HFF-Myc (cell line): ENCODE measurements at regions not wholly inside any gene's neighbourhood (a gene's known extent, or its start where the extent isn't known, plus 50 kb on each side); places are given as distances from the start of the nearest gene placed in this dataset.

ENCODE experiments used
- DNase-seq: peaks from one replicate; pipeline ENCODE4 v3.0.0-alpha.2; 2011; ENCODE audit warnings: low read depth; ENCODE audit errors: extremely low read depth
- H3K4me3 ChIP-seq: replicated peaks from 2 replicates; pipeline ENCODE4 v1.5.1; 2011; ENCODE audit warnings: low read depth, mild to moderate bottlenecking, control low read depth, low read length
- TF ChIP-seq, protein P1 (sequence below): IDR thresholded peaks from 2 replicates; pipeline ENCODE4 v1.5.1; 2012; ENCODE audit warnings: mild to moderate bottlenecking, low read depth, low read length, control low read depth; ENCODE audit errors: missing control alignments

DNA sequence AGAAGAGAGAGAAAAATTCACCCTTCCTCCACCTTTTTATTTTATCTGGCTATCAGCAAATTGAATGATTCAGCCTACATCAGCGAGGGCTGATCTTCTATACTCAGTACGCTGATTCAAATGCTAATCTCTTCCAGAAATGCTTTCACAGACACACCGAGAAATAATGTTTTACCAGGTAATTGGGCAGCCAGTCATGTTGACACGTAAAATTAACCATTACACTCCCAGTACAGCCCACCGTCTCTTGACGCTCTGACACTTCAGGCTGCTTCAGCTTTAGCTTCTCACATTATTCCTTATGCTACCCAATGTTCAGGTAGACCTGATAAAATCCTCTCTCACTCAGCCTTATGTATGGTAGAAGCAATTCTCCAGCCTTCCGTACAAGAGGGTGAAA, 835.2 kb upstream of the PCDH10 start:
- TF ChIP-seq, protein P1, sequence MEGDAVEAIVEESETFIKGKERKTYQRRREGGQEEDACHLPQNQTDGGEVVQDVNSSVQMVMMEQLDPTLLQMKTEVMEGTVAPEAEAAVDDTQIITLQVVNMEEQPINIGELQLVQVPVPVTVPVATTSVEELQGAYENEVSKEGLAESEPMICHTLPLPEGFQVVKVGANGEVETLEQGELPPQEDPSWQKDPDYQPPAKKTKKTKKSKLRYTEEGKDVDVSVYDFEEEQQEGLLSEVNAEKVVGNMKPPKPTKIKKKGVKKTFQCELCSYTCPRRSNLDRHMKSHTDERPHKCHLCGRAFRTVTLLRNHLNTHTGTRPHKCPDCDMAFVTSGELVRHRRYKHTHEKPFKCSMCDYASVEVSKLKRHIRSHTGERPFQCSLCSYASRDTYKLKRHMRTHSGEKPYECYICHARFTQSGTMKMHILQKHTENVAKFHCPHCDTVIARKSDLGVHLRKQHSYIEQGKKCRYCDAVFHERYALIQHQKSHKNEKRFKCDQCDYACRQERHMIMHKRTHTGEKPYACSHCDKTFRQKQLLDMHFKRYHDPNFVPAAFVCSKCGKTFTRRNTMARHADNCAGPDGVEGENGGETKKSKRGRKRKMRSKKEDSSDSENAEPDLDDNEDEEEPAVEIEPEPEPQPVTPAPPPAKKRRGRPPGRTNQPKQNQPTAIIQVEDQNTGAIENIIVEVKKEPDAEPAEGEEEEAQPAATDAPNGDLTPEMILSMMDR = no peak
- no peak for DNase-seq
- no peak overlapping the region for H3K4me3 ChIP-seq

DNA sequence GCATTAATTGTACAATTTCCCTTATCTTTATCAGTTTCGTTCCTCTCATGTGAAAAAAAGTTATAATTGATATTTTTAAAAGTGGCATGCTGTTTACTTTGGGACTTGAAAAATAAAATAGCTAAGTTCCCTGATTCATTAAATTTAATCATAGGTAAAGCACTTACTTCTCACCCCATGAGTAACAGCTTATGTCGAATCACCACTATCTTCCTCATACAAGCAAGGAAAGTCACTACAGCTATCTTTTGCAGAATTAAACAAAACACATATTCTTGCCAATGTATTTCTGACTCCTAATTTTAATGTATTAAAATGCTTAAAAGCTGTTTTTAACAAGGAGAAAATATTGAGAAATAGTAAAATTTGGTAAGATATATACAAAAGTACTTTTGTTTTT, 832.4 kb upstream of the PCDH10 start:
- H3K4me3 ChIP-seq = no peak overlapping the region
- DNase-seq = no peak
- TF ChIP-seq, protein P1 = no peak

DNA sequence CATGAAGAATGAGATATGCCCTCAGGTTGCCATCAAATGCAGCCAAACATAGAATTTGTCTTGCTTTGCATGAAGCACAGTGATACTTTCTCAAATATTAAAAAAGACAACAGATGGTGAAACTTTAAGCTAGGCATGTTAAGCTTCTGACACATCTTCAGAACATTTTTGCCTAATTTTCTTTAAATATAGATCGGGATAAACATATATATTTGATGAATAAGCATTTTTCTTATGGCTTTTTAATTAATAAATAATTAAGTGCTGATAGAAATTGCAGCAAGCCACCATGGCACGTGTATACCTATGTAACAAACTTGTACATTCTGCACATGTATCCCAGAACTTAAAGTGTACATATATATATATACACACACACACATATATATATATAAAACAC, 831.2 kb upstream of the PCDH10 start:
- no peak for DNase-seq
- TF ChIP-seq, protein P1 = no peak
- H3K4me3 ChIP-seq = no peak overlapping the region

DNA sequence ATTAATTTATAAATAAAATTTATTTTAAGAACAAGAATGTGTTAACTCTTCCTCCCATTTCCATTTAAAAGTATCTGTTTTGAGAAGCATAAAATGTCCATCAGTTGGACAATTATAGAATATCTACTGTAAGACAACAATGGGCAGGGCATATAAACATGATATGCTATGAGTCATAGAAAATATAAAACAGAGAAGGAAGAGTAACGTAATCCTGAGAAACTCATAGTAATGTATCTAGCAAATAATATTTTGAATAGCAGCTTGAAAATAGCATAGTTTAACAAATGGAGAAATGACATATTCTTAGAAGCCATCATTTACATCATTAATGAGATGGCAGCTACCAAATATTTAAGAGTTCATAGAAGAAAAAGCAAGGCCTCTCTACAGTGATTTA, 820.3 kb upstream of the PCDH10 start:
- DNase-seq = no peak
- TF ChIP-seq, protein P1 = no peak
- H3K4me3 ChIP-seq = no peak overlapping the region

DNA sequence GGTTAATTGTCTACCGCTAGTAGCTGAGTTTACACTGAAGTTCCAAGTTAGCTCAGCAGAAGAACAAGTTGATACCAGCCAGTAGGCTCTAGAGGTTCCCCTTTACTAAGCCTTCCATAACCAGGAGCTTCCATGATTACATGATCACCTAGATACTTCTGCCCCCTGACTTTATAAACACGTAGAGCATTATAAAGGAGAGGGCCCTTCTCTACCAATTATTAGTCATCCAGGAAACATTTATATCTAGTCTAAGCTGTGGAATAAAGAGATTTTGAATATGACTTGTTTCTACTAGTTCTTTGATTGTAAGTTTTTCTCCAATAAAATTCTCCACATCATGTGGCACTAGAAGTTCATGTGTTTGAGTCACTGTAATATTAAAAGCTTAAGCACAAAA, 818.1 kb upstream of the PCDH10 start:
- TF ChIP-seq, protein P1 = no peak
- no peak for DNase-seq
- H3K4me3 ChIP-seq = no peak overlapping the region

DNA sequence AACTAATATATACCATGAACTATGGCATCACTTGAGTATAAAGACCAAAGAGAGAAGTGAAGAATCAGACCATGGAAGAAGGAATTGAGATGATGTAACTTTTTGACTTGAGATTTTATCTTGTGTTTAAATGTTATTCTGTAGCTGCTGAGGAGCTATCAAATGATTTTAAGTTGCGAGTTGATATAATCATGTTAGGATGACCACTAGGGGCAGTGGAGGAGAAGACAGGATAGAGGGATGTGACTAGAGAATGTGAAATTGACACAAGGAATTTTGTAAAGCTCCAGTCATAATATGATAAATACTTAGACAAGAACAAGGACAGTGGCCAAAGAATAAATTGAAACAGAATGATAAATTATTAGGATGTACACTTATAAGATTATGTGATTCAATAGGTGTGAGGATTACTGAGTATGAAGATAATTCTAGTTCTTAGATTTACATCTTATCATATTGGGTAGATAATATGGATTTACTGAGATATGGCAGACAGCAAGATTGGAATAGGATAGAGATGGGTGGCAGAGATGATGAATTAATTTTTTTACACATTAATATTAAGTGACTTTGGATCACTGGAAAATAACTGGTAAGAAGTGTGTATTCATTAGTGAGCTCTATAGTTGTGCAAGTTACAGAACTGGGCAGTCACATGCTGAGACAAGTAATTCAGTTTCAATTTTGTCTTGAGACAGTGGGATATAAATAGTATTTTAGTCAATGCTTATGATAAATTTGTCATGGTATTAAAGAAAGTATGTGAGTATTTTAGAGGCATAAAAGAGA, 816.0 kb upstream of the PCDH10 start:
- no peak overlapping the region for H3K4me3 ChIP-seq
- TF ChIP-seq, protein P1 = no peak
- no peak for DNase-seq

DNA sequence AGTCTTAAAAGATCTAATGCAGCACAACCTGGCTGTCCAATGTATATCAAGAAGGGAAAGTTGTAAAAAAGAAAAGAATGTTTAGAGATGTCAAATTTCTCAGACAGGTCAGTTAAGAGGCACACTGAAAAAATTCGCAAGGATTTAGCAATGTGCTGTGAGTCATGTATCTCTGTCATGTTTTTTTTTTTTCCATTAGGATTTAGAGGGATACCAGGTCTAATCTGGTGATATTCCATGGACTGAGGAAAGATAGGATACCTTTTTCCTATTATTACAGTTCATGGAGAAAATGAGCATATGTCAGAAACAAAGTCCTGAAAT, 815.4 kb upstream of the PCDH10 start:
- no peak for DNase-seq
- H3K4me3 ChIP-seq = no peak overlapping the region
- TF ChIP-seq, protein P1 = no peak
